HFF-Myc (cell line): ENCODE measurements at regions not wholly inside any gene's neighbourhood (a gene's known extent, or its start where the extent isn't known, plus 50 kb on each side); places are given as distances from the start of the nearest gene placed in this dataset.

Experiments
- DNase-seq: peaks from one replicate; pipeline ENCODE4 v3.0.0-alpha.2; 2011; ENCODE audit warnings: low read depth; ENCODE audit errors: extremely low read depth
- H3K4me3 ChIP-seq: replicated peaks from 2 replicates; pipeline ENCODE4 v1.5.1; 2011; ENCODE audit warnings: low read depth, mild to moderate bottlenecking, control low read depth, low read length
- CTCF ChIP-seq: IDR thresholded peaks from 2 replicates; pipeline ENCODE4 v1.5.1; 2012; ENCODE audit warnings: mild to moderate bottlenecking, low read depth, low read length, control low read depth; ENCODE audit errors: missing control alignments

GRCh38 chrX:39497702-39498265 lies 600.0 kb downstream of the BCOR start:
- no peak for DNase-seq
- TF ChIP-seq CTCF, result no peak
- H3K4me3 ChIP-seq, result no peak overlapping the region

GRCh38 chrX:39499996-39500395 lies 597.8 kb downstream of the BCOR start:
- no peak for DNase-seq

GRCh38 chrX:39501822-39502221 lies 595.9 kb downstream of the BCOR start:
- H3K4me3 ChIP-seq, result no peak overlapping the region
- no peak for DNase-seq
- TF ChIP-seq CTCF, result no peak

More at GRCh38 chrX:39499996-39500395, 597.8 kb downstream of the BCOR start:
- no peak for TF ChIP-seq CTCF
- no peak overlapping the region for H3K4me3 ChIP-seq

- no peak overlapping the region for H3K4me3 ChIP-seq
- DNase-seq, result no peak
- TF ChIP-seq CTCF, result no peak
Measured at GRCh38 chrX:39502486-39502885, 595.3 kb downstream of the BCOR start.

GRCh38 chrX:39504227-39504626 lies 593.5 kb downstream of the BCOR start:
- TF ChIP-seq CTCF, result no peak

GRCh38 chrX:39504850-39505259 lies 592.9 kb downstream of the BCOR start:
- DNase-seq, result no peak

More at GRCh38 chrX:39504227-39504626, 593.5 kb downstream of the BCOR start:
- no peak overlapping the region for H3K4me3 ChIP-seq
- DNase-seq, result no peak

More at GRCh38 chrX:39504850-39505259, 592.9 kb downstream of the BCOR start:
- no peak overlapping the region for H3K4me3 ChIP-seq
- TF ChIP-seq CTCF, result no peak
